Retinal pigment epithelial cell (primary cell): ENCODE measurements at regions not wholly inside any gene's neighbourhood (a gene's known extent, or its start where the extent isn't known, plus 50 kb on each side); places are given as distances from the start of the nearest gene placed in this dataset.
"Not testable (repeated sequence)": the region's sequence is repeated elsewhere in the genome, so short reads cannot be mapped to it uniquely, and the experiment has no call there.

ENCODE experiments used
- DNase-seq: peaks from one replicate; pipeline ENCODE4 v3.0.0-alpha.2; 2010; ENCODE audit warnings: low read depth
- H3K4me3 ChIP-seq: 2 replicates; pipeline ENCODE4 v1.5.1; 2011; ENCODE audit warnings: mild to moderate bottlenecking, low read length, control low read depth, moderate library complexity
- CTCF ChIP-seq: conservative IDR thresholded peaks from 2 replicates; pipeline ENCODE4 v1.5.1; 2011; ENCODE audit warnings: low read depth, low read length, control low read depth, inconsistent platforms

DNA sequence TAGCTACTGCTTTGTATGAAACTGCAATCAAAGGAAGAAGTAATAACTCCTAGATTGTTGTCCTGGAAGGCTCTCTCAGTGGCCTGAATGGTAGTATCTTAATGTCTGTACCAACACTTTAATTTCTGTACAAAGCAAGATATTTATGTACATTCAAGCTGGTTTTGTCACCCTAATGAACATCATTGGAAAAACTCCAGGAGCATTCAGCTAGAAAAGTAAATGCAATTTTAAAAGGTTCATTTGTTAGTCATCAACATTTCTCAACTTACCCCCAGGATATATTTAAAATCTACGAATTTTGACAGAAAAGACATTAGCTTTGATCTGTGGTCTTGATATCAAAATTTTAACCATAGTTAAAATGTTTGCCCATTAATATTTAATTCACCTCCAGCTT lies 80.0 kb upstream of the FGF13 start:
- H3K4me3 ChIP-seq, result no peak overlapping the region
- DNase-seq, result no peak
- TF ChIP-seq CTCF, result no peak

DNA sequence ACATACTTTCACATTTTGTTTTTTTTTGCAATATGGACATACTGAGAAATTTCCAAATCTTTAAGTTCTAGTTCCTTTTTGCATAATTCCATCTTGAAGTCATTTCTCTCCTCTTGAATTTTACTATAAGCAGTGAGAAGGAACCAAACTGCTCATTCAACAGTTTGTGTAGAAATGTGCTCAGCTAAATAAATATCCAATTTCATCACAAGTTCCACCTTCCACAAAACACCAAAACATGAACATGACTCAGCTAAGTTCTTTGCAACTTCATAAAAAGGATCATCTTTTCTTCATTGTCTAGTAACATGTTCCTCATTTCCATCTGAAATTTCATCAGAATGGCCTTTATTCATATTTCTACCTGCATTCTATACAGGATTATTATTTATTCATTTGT lies 77.3 kb upstream of the FGF13 start:
- DNase-seq, result no peak
- no peak overlapping the region for H3K4me3 ChIP-seq
- no peak for TF ChIP-seq CTCF

GRCh38 chrX:138778576-138778909 lies 67.0 kb upstream of the FGF13 start:
- DNase-seq, H3K4me3 ChIP-seq: not testable (repeated sequence)

DNA sequence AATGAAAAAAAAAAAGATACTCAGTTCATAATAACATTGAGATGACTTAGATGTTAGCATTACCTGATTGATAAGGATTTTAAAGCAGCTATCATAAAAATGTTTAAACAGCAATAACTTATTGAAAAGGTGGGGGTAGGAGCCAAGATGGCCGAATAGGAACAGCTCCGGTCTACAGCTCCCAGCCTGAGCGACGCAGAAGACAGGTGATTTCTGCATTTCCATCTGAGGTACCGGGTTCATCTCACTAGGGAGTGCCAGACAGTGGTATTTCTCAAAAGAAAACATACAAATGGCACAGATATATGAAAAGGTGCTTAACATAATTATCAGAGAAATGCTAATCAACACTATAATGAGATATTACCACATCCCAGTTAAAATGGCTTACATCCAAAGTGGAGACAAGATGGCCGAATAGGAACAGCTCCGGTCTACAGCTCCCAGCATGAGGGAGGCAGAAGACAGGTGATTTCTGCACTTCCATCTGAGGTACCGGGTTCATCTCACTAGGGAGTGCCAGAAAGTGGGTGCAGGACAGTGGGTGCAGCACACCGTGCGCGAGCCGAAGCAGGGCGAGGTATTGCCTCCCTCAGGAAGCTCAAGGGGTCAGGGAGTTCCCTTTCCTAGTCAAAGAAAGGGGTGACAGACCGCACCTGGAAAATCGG lies 66.5 kb upstream of the FGF13 start:
- not testable (repeated sequence) for H3K4me3 ChIP-seq, DNase-seq

DNA sequence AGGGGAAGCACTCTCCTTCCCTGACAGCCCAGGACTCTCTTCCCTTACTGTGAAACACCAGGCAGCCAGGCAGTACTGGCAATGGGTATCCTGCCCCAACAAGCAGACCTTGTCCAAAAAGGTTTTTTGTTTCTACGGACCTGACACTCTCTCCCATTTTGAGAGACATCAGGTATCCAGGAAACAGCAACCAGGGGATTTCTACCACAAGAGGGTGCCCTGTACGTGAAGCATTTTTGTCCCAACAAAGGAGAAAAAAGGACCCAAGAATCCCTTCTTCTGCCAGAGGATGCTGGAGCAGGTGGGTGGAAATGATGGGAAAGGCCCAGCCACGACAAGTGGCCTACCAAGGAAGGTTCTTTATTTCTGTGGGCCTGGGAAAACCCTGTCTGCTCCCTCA lies 65.7 kb upstream of the FGF13 start:
- no peak overlapping the region for H3K4me3 ChIP-seq
- peak; percentile 32 for TF ChIP-seq CTCF
- no peak for DNase-seq

DNA sequence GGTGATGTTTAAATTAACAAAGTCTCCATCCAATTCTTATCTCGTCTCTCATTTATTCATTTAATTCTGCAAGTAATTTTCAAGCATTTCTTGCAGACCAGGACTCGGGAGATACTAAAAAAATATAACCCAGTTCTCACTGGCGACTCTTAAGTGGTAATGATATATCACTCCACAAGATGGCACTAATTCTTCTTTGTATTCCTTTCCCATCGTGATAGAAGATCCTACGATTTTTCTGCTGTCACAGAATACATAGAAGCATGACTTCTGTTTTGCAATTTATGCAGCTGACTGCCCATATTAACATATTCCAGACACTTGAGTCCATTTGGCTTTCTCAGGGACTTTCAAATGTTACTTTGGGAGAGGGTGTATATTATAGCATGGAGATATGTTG lies 64.0 kb upstream of the FGF13 start:
- no peak for DNase-seq
- peak; percentile 37 for TF ChIP-seq CTCF
- no peak overlapping the region for H3K4me3 ChIP-seq

GRCh38 chrX:138771047-138771446 lies 59.5 kb upstream of the FGF13 start:
- H3K4me3 ChIP-seq, result no peak overlapping the region
- no peak for DNase-seq
- no peak for TF ChIP-seq CTCF

DNA sequence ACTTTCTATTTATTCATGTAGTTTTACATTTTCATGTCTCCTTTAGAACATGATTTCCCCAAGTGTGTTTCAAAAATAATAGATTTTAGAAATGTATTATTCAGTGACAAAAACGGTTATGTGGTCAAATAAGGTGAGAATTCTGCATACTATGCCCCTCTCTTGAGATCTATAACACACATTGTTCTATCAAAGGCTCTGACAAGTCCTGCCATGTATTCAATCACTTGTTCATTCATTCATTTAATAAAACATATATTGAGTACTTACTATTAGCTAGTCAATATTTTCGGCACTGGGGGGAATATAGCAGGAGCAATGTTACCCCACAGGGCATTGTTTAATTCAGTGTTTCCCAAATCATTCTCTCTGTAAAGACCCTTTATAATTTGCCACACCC lies 58.4 kb upstream of the FGF13 start:
- no peak overlapping the region for H3K4me3 ChIP-seq
- no peak for TF ChIP-seq CTCF
- no peak for DNase-seq
